Neural progenitor cell (in vitro differentiated cells): ENCODE measurements at regions not wholly inside any gene's neighbourhood (a gene's known extent, or its start where the extent isn't known, plus 50 kb on each side); places are given as distances from the start of the nearest gene placed in this dataset.

Source experiments
- DNase-seq: peaks from one replicate; pipeline ENCODE4 v3.0.0-alpha.2; 2016; ENCODE audit warnings: low spot score
- H2AFZ ChIP-seq: fragments of 200-600 bp; sonication (generic); replicated peaks from 2 replicates; pipeline ENCODE4 v1.6.1; 2016; ENCODE audit warnings: antibody characterized with exemption
- H3F3A ChIP-seq: fragments of 200-600 bp; sonication (generic); 2 replicates; pipeline ENCODE4 v1.6.1; 2016; ENCODE audit warnings: antibody characterized with exemption, low read depth
- H3K27ac ChIP-seq: fragments of 200-600 bp; sonication (generic); 2 replicates; pipeline ENCODE4 v1.5.1; 2016; ENCODE audit warnings: mild to moderate bottlenecking
- H3K27me3 ChIP-seq: fragments of 200-600 bp; sonication (generic); 2 replicates; pipeline ENCODE4 v1.6.1; 2016; ENCODE audit warnings: mild to moderate bottlenecking, moderate library complexity
- H3K36me3 ChIP-seq: fragments of 200-600 bp; sonication (generic); 2 replicates; pipeline ENCODE4 v1.5.1; 2016
- H3K4me1 ChIP-seq: fragments of 200-600 bp; sonication (generic); 2 replicates; pipeline ENCODE4 v1.6.1; 2016; ENCODE audit warnings: mixed run types
- H3K4me2 ChIP-seq: fragments of 200-600 bp; sonication (generic); 2 replicates; pipeline ENCODE4 v1.6.1; 2016
- H3K4me3 ChIP-seq: fragments of 200-600 bp; sonication (generic); 2 replicates; pipeline ENCODE4 v1.5.1; 2016
- H3K79me2 ChIP-seq: fragments of 200-600 bp; sonication (generic); 2 replicates; pipeline ENCODE4 v1.6.1; 2016; ENCODE audit warnings: low read depth
- H3K9ac ChIP-seq: fragments of 200-600 bp; sonication (generic); 2 replicates; pipeline ENCODE4 v1.6.1; 2016
- H3K9me3 ChIP-seq: fragments of 200-600 bp; sonication (generic); 2 replicates; pipeline ENCODE4 v1.5.1; 2016; ENCODE audit warnings: low read depth
- H4K20me1 ChIP-seq: fragments of 200-600 bp; sonication (generic); 2 replicates; pipeline ENCODE4 v1.6.1; 2016; ENCODE audit warnings: low read depth
- H3K27ac Mint-ChIP-seq: 3 replicates; pipeline ENCODE4 v1.8.0; 2021; ENCODE audit warnings: mixed read lengths
- H3K27me3 Mint-ChIP-seq: 2 replicates; pipeline ENCODE4 v1.8.0; 2022; ENCODE audit warnings: low read depth, mild to moderate bottlenecking, inconsistent platforms, moderate library complexity, mixed read lengths; ENCODE audit not compliant: insufficient read depth
- H3K36me3 Mint-ChIP-seq: 3 replicates; pipeline ENCODE4 v1.8.0; 2021; ENCODE audit warnings: mixed read lengths
- H3K4me1 Mint-ChIP-seq: 3 replicates; pipeline ENCODE4 v1.8.0; 2021; ENCODE audit warnings: mixed read lengths
- H3K4me3 Mint-ChIP-seq: 3 replicates; pipeline ENCODE4 v1.8.0; 2021; ENCODE audit warnings: mild to moderate bottlenecking, moderate library complexity, mixed read lengths
- H3K9me3 Mint-ChIP-seq: 3 replicates; pipeline ENCODE4 v1.8.0; 2020; ENCODE audit warnings: mixed read lengths
- CTCF ChIP-seq: fragments of 200-600 bp; sonication (generic); IDR thresholded peaks from 2 replicates; pipeline ENCODE4 v1.5.1; 2017; ENCODE audit warnings: antibody characterized with exemption, mild to moderate bottlenecking
- EZH2 ChIP-seq: fragments of 200-600 bp; sonication (generic); IDR thresholded peaks from 2 replicates; pipeline ENCODE4 v1.6.1; 2017; ENCODE audit warnings: antibody characterized with exemption, mild to moderate bottlenecking, moderate library complexity
- EZH2phosphoT487 ChIP-seq: fragments of 200-600 bp; sonication (generic); IDR thresholded peaks from 2 replicates; pipeline ENCODE4 v1.6.1; 2017; ENCODE audit warnings: antibody characterized with exemption

- H3K27ac Mint-ChIP-seq, result no peak overlapping the region
- no peaks in the 10 kb centered on the region for H3K79me2 ChIP-seq
- no peak overlapping the region for H2AFZ ChIP-seq
- H3K9ac ChIP-seq, result no peak overlapping the region
- H3K4me2 ChIP-seq, result no peak overlapping the region
- no peaks in the 10 kb centered on the region for H3K27me3 ChIP-seq
- H3K27me3 Mint-ChIP-seq, result no peaks in the 10 kb centered on the region
- no peak overlapping the region for H3K4me3 ChIP-seq
- no peaks in the 10 kb centered on the region for H3K4me1 ChIP-seq
- no peaks in the 10 kb centered on the region for H4K20me1 ChIP-seq
- no peak for DNase-seq
- H3F3A ChIP-seq, result no peaks in the 10 kb centered on the region
- no peaks in the 10 kb centered on the region for H3K9me3 Mint-ChIP-seq
- TF ChIP-seq EZH2phosphoT487, result no peak
- TF ChIP-seq CTCF, result no peak
- no peak for TF ChIP-seq EZH2
- no peaks in the 10 kb centered on the region for H3K9me3 ChIP-seq
- no peaks in the 10 kb centered on the region for H3K36me3 Mint-ChIP-seq
- H3K4me1 Mint-ChIP-seq, result no peaks in the 10 kb centered on the region
- H3K36me3 ChIP-seq, result no peaks in the 10 kb centered on the region
- no peak overlapping the region for H3K4me3 Mint-ChIP-seq
- H3K27ac ChIP-seq, result no peak overlapping the region
Observed at GRCh38 chr2:137872577-137872976, 91.7 kb upstream of the HNMT start.

GRCh38 chr2:137873536-137874244 is 90.6 kb upstream of the HNMT start:
- Histone ChIP-seq H3K9me3 (no peaks in the 10 kb centered on the region), H3K79me2 (no peaks in the 10 kb centered on the region), H3F3A (no peaks in the 10 kb centered on the region), H3K9ac (no peak overlapping the region), H3K4me3 (no peak overlapping the region), H3K4me2 (no peak overlapping the region), H3K27me3 (no peaks in the 10 kb centered on the region), H3K36me3 (no peaks in the 10 kb centered on the region), H3K27ac (no peak overlapping the region), H3K4me1 (no peaks in the 10 kb centered on the region), H4K20me1 (no peaks in the 10 kb centered on the region), H2AFZ (no peak overlapping the region)
- no peak overlapping the region for H3K4me3 Mint-ChIP-seq
- H3K9me3 Mint-ChIP-seq, result no peaks in the 10 kb centered on the region
- H3K4me1 Mint-ChIP-seq, result peaks cover 5% of the 10 kb centered on the region
- no peaks in the 10 kb centered on the region for H3K27me3 Mint-ChIP-seq
- DNase-seq, result no peak
- H3K27ac Mint-ChIP-seq, result no peak overlapping the region
- TF ChIP-seq CTCF, result no peak
- no peaks in the 10 kb centered on the region for H3K36me3 Mint-ChIP-seq

- H3K27ac ChIP-seq, result no peak overlapping the region
- H3K9me3 Mint-ChIP-seq, result peaks cover 5% of the 10 kb centered on the region
- no peak overlapping the region for H3K4me3 Mint-ChIP-seq
Observed at GRCh38 chr2:137879121-137879520, 85.2 kb upstream of the HNMT start.

More at GRCh38 chr2:137879121-137879520, 85.2 kb upstream of the HNMT start:
- Histone ChIP-seq H3F3A (no peaks in the 10 kb centered on the region), H3K36me3 (no peaks in the 10 kb centered on the region), H3K9me3 (no peaks in the 10 kb centered on the region), H4K20me1 (no peaks in the 10 kb centered on the region), H3K27me3 (no peaks in the 10 kb centered on the region), H3K9ac (no peak overlapping the region), H2AFZ (no peak overlapping the region), H3K79me2 (no peaks in the 10 kb centered on the region), H3K4me1 (no peaks in the 10 kb centered on the region), H3K4me2 (no peak overlapping the region), H3K4me3 (no peak overlapping the region)
- Mint-ChIP-seq H3K4me1 (peaks cover 16% of the 10 kb centered on the region), H3K36me3 (no peaks in the 10 kb centered on the region), H3K27me3 (no peaks in the 10 kb centered on the region), H3K27ac (no peak overlapping the region)
- no peak for TF ChIP-seq CTCF
- no peak for DNase-seq
